GM12864 (cell line): ENCODE measurements at regions not wholly inside any gene's neighbourhood (a gene's known extent, or its start where the extent isn't known, plus 50 kb on each side); places are given as distances from the start of the nearest gene placed in this dataset.

Source experiments
- DNase-seq: peaks from one replicate; pipeline ENCODE4 v3.0.0-alpha.2; 2011; ENCODE audit warnings: low read depth
- H3K4me3 ChIP-seq: 2 replicates; pipeline ENCODE4 v1.5.1; 2011; ENCODE audit warnings: mild to moderate bottlenecking, low read depth, low read length, control low read depth
- TF ChIP-seq, protein P1 (sequence below): IDR thresholded peaks from 2 replicates; pipeline ENCODE4 v1.5.1; 2011; ENCODE audit warnings: low read depth, mild to moderate bottlenecking, moderate library complexity, low read length, control low read depth, inconsistent platforms; ENCODE audit errors: missing control alignments

GRCh38 chr14:23864861-23865260, 88.7 kb upstream of the DHRS4 start:
- TF ChIP-seq, protein P1, sequence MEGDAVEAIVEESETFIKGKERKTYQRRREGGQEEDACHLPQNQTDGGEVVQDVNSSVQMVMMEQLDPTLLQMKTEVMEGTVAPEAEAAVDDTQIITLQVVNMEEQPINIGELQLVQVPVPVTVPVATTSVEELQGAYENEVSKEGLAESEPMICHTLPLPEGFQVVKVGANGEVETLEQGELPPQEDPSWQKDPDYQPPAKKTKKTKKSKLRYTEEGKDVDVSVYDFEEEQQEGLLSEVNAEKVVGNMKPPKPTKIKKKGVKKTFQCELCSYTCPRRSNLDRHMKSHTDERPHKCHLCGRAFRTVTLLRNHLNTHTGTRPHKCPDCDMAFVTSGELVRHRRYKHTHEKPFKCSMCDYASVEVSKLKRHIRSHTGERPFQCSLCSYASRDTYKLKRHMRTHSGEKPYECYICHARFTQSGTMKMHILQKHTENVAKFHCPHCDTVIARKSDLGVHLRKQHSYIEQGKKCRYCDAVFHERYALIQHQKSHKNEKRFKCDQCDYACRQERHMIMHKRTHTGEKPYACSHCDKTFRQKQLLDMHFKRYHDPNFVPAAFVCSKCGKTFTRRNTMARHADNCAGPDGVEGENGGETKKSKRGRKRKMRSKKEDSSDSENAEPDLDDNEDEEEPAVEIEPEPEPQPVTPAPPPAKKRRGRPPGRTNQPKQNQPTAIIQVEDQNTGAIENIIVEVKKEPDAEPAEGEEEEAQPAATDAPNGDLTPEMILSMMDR, result no peak
- DNase-seq, result no peak
- no peak overlapping the region for H3K4me3 ChIP-seq

DNA sequence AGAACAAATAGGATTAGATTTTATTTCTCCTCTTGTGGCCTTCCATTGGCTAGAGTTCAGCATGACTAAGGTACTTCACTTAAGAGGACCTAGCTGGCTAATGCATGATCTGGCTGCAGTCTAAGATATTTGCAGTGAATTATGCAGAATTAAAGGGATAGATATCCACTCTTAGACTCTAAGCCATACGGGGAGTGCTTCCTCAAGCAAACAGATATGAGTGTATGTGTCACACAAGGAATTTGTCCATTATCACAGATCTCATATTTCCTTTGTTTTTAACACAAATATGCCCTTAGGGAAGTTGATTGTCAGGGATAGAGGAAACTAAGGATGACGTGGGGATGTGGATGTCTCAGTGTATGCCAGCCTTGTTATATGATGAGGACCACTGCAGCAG, 88.1 kb upstream of the DHRS4 start:
- H3K4me3 ChIP-seq, result no peak overlapping the region
- TF ChIP-seq, protein P1, result no peak
- DNase-seq, result no peak

GRCh38 chr14:23866269-23866668, 87.3 kb upstream of the DHRS4 start:
- TF ChIP-seq, protein P1, result no peak

GRCh38 chr14:23869078-23869719, 84.4 kb upstream of the DHRS4 start:
- TF ChIP-seq, protein P1, result no peak
- no peak overlapping the region for H3K4me3 ChIP-seq
- no peak for DNase-seq

More at GRCh38 chr14:23866269-23866668, 87.3 kb upstream of the DHRS4 start:
- no peak overlapping the region for H3K4me3 ChIP-seq
- no peak for DNase-seq

DNA sequence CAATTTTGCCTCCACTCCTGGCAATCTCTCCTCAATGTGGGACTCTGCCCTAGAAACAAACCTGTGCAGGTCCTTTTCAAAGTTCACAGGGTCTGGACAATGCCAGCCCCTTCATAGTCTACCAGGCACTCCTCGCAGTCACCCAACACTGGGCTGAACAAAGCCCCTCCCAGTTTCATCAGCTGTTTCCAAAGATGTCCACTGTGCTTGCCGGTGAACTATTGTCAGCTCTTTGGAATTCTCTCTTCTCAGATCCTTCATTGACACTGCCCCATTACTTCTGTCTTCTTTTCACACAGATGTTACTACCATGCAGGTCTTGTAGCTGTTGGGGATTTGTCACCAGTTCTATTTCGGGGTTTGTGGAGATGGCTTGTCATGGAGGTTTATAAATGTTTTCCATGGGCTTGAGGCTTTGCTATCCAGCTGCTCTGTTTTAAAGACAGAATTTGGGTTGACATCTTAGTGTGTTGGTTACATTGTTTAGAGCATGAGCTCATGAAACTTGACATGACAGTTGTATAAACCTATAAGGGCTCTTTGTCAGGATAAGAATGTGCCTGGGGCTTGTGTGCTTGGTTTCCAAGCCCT, 77.3 kb upstream of the DHRS4 start:
- DNase-seq, result no peak
- TF ChIP-seq, protein P1, result no peak
- H3K4me3 ChIP-seq, result no peak overlapping the region

- no peak overlapping the region for H3K4me3 ChIP-seq
- DNase-seq, result peak; percentile 36
- TF ChIP-seq, protein P1, result no peak
These were observed 76.5 kb upstream of the DHRS4 start for GRCh38 chr14:23877111-23877510.
